GM23338 (cell line): ENCODE measurements at regions not wholly inside any gene's neighbourhood (a gene's known extent, or its start where the extent isn't known, plus 50 kb on each side); places are given as distances from the start of the nearest gene placed in this dataset.

Source experiments
- ATAC-seq: fragments of 200-7000 bp; cut with Tn5 transposase; 3 replicates; pipeline ENCODE4 v1.9.1; 2020
- DNase-seq: peaks from one replicate; pipeline ENCODE4 v3.0.0-alpha.2; 2015; ENCODE audit warnings: low spot score
- H2AFZ ChIP-seq: fragments of 200-600 bp; sonication (generic); 2 replicates; pipeline ENCODE4 v1.8.0; 2016; ENCODE audit warnings: antibody characterized with exemption, mild to moderate bottlenecking, moderate library complexity
- H3F3A ChIP-seq: fragments of 200-600 bp; sonication (generic); replicated peaks from 2 replicates; pipeline ENCODE4 v1.8.0; 2017; ENCODE audit warnings: antibody characterized with exemption, mixed run types, low read depth
- H3K27ac ChIP-seq: fragments of 200-600 bp; sonication (generic); 2 replicates; pipeline ENCODE4 v1.6.1; 2016; ENCODE audit warnings: low read depth
- H3K27me3 ChIP-seq: fragments of 200-600 bp; sonication (generic); 2 replicates; pipeline ENCODE4 v1.8.0; 2016; ENCODE audit warnings: mild to moderate bottlenecking, mixed run types, moderate library complexity; ENCODE audit not compliant: insufficient read depth
- H3K36me3 ChIP-seq: fragments of 200-600 bp; sonication (generic); 2 replicates; pipeline ENCODE4 v1.8.0; 2016; ENCODE audit warnings: mild to moderate bottlenecking; ENCODE audit not compliant: insufficient read depth
- H3K4me1 ChIP-seq: fragments of 200-600 bp; sonication (generic); 2 replicates; pipeline ENCODE4 v1.8.0; 2016; ENCODE audit warnings: mild to moderate bottlenecking, moderate library complexity; ENCODE audit not compliant: insufficient read depth
- H3K4me2 ChIP-seq: fragments of 200-600 bp; sonication (generic); 2 replicates; pipeline ENCODE4 v1.7.1; 2017; ENCODE audit warnings: mixed run types
- H3K4me3 ChIP-seq: fragments of 200-600 bp; sonication (generic); 2 replicates; pipeline ENCODE4 v1.6.1; 2016; ENCODE audit warnings: mixed run types
- H3K79me2 ChIP-seq: fragments of 200-600 bp; sonication (generic); replicated peaks from 2 replicates; pipeline ENCODE4 v1.8.0; 2017; ENCODE audit warnings: mild to moderate bottlenecking; ENCODE audit not compliant: insufficient read depth
- H3K9me2 ChIP-seq: fragments of 200-600 bp; sonication (generic); 2 replicates; pipeline ENCODE4 v1.8.0; 2017; ENCODE audit not compliant: insufficient read depth
- H4K20me1 ChIP-seq: fragments of 200-600 bp; sonication (generic); replicated peaks from 2 replicates; pipeline ENCODE4 v1.8.0; 2017; ENCODE audit warnings: mild to moderate bottlenecking; ENCODE audit not compliant: insufficient read depth
- H3K27ac Mint-ChIP-seq: 2 replicates; pipeline ENCODE4 v1.8.0; 2020; ENCODE audit warnings: inconsistent platforms, mild to moderate bottlenecking, moderate library complexity, mixed read lengths
- H3K27me3 Mint-ChIP-seq: 3 replicates; pipeline ENCODE4 v1.8.0; 2022; ENCODE audit warnings: low read depth, mild to moderate bottlenecking, moderate library complexity, mixed read lengths, inconsistent platforms; ENCODE audit not compliant: insufficient read depth, poor library complexity
- H3K36me3 Mint-ChIP-seq: 3 replicates; pipeline ENCODE4 v1.8.0; 2021; ENCODE audit warnings: low read depth, mild to moderate bottlenecking, inconsistent platforms, moderate library complexity, mixed read lengths
- H3K4me1 Mint-ChIP-seq: 3 replicates; pipeline ENCODE4 v1.8.0; 2020; ENCODE audit warnings: mild to moderate bottlenecking, inconsistent platforms, mixed read lengths
- H3K4me3 Mint-ChIP-seq: 3 replicates; pipeline ENCODE4 v1.8.0; 2021; ENCODE audit warnings: moderate library complexity, mild to moderate bottlenecking, inconsistent platforms, mixed read lengths
- H3K9me3 Mint-ChIP-seq: 3 replicates; pipeline ENCODE4 v1.8.0; 2020; ENCODE audit warnings: moderate library complexity, mild to moderate bottlenecking, inconsistent platforms, mixed read lengths
- CREB1 ChIP-seq: fragments of 250-450 bp; sonication (Bioruptor Pico); IDR thresholded peaks from 2 replicates; pipeline ENCODE4 v1.5.0; 2020; ENCODE audit warnings: low read depth, mild to moderate bottlenecking, moderate library complexity
- EZH2 ChIP-seq: fragments of 200-600 bp; sonication (generic); IDR thresholded peaks from one replicate; pipeline ENCODE4 v1.8.0; 2017; ENCODE audit warnings: antibody characterized with exemption, mild to moderate bottlenecking, low read depth; ENCODE audit not compliant: unreplicated experiment
- EZH2phosphoT487 ChIP-seq: fragments of 200-600 bp; sonication (generic); IDR thresholded peaks from one replicate; pipeline ENCODE4 v1.8.1; 2018; ENCODE audit warnings: antibody characterized with exemption; ENCODE audit not compliant: unreplicated experiment
- JUNB ChIP-seq: IDR thresholded peaks from one replicate; pipeline ENCODE4 v1.6.1; 2016; ENCODE audit warnings: antibody characterized with exemption; ENCODE audit not compliant: unreplicated experiment
- NANOG ChIP-seq: IDR thresholded peaks from 2 replicates; pipeline ENCODE4 v1.6.1; 2016; ENCODE audit warnings: antibody characterized with exemption, borderline replicate concordance
- POLR2AphosphoS5 ChIP-seq: IDR thresholded peaks from 2 replicates; pipeline ENCODE4 v1.6.1; 2016; ENCODE audit warnings: antibody characterized with exemption, low read depth
- STAT1 ChIP-seq: IDR thresholded peaks from one replicate; pipeline ENCODE4 v1.6.1; 2016; ENCODE audit warnings: antibody characterized with exemption; ENCODE audit not compliant: unreplicated experiment
- ZNF114 ChIP-seq: fragments of 250-450 bp; sonication (Bioruptor Pico); IDR thresholded peaks from 2 replicates; pipeline ENCODE4 v1.5.0; 2020; ENCODE audit warnings: mild to moderate bottlenecking, moderate library complexity
- ZNF331 ChIP-seq: fragments of 250-450 bp; sonication (Bioruptor Pico); IDR thresholded peaks from 2 replicates; pipeline ENCODE4 v1.5.0; 2020; ENCODE audit warnings: low read depth, mild to moderate bottlenecking, moderate library complexity
- TF ChIP-seq, protein P1 (sequence below): fragments of 250-450 bp; sonication (Bioruptor Pico); IDR thresholded peaks from 2 replicates; pipeline ENCODE4 v1.5.0; 2020; ENCODE audit warnings: mild to moderate bottlenecking, moderate library complexity
- TF ChIP-seq, protein P2 (sequence below): IDR thresholded peaks from one replicate; pipeline ENCODE4 v1.6.1; 2018; ENCODE audit warnings: antibody characterized with exemption; ENCODE audit not compliant: unreplicated experiment
- TF ChIP-seq, protein P3 (sequence below), 2 experiments: fragments of 200-600 bp in 1 of 2; sonication (generic) in 1 of 2; conservative IDR thresholded peaks; 2 replicates each; pipeline versions ENCODE4 v1.5.1 to v1.6.1; 2016 to 2017; ENCODE audit warnings: antibody characterized with exemption in 2 of 2, low read depth in 2 of 2, mild to moderate bottlenecking in 2 of 2, moderate library complexity in 1 of 2
- TF ChIP-seq, protein P4 (sequence below): IDR thresholded peaks from 2 replicates; pipeline ENCODE4 v1.6.1; 2016; ENCODE audit warnings: antibody characterized with exemption

DNA sequence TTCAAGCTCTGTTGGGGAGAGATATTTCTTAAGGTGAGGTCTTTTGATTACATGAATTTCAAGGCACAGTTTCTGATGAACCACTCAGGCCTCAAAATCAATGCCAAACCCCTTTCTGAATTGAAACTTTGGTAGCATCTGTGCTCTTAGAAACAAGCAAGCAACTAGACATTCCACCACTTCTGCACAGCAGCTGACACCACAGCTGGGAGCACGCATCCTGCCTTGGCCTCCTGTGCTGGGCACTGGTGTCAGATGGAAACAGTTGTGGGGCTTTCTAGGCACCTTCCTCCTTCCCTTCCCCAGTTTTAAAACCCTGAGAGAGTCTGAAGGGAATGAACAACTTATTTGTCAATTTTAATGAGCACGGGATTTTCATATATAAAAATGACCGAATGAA lies 360.2 kb downstream of the ADGRL2 start:
- Histone ChIP-seq H3K4me2 (no peak overlapping the region), H3F3A (no peaks in the 10 kb centered on the region), H3K4me1 (no peaks in the 10 kb centered on the region; the same call in 1 of the 2 replicates), H4K20me1 (no peaks in the 10 kb centered on the region; the same call in 1 of the 2 replicates), H3K27me3 (peaks cover 12% of the 10 kb centered on the region), H3K27ac (no peak overlapping the region), H3K9me2 (no peaks in the 10 kb centered on the region), H3K79me2 (no peaks in the 10 kb centered on the region), H3K4me3 (no peak overlapping the region), H3K36me3 (no peaks in the 10 kb centered on the region), H2AFZ (0 out of 2 replicates have a peak overlapping the region, but pooled peaks have one; percentile 28)
- no peak for ATAC-seq
- no peak overlapping the region for H3K27ac Mint-ChIP-seq
- TF ChIP-seq NANOG, result no peak
- no peak for TF ChIP-seq EZH2phosphoT487
- TF ChIP-seq, protein P1, sequence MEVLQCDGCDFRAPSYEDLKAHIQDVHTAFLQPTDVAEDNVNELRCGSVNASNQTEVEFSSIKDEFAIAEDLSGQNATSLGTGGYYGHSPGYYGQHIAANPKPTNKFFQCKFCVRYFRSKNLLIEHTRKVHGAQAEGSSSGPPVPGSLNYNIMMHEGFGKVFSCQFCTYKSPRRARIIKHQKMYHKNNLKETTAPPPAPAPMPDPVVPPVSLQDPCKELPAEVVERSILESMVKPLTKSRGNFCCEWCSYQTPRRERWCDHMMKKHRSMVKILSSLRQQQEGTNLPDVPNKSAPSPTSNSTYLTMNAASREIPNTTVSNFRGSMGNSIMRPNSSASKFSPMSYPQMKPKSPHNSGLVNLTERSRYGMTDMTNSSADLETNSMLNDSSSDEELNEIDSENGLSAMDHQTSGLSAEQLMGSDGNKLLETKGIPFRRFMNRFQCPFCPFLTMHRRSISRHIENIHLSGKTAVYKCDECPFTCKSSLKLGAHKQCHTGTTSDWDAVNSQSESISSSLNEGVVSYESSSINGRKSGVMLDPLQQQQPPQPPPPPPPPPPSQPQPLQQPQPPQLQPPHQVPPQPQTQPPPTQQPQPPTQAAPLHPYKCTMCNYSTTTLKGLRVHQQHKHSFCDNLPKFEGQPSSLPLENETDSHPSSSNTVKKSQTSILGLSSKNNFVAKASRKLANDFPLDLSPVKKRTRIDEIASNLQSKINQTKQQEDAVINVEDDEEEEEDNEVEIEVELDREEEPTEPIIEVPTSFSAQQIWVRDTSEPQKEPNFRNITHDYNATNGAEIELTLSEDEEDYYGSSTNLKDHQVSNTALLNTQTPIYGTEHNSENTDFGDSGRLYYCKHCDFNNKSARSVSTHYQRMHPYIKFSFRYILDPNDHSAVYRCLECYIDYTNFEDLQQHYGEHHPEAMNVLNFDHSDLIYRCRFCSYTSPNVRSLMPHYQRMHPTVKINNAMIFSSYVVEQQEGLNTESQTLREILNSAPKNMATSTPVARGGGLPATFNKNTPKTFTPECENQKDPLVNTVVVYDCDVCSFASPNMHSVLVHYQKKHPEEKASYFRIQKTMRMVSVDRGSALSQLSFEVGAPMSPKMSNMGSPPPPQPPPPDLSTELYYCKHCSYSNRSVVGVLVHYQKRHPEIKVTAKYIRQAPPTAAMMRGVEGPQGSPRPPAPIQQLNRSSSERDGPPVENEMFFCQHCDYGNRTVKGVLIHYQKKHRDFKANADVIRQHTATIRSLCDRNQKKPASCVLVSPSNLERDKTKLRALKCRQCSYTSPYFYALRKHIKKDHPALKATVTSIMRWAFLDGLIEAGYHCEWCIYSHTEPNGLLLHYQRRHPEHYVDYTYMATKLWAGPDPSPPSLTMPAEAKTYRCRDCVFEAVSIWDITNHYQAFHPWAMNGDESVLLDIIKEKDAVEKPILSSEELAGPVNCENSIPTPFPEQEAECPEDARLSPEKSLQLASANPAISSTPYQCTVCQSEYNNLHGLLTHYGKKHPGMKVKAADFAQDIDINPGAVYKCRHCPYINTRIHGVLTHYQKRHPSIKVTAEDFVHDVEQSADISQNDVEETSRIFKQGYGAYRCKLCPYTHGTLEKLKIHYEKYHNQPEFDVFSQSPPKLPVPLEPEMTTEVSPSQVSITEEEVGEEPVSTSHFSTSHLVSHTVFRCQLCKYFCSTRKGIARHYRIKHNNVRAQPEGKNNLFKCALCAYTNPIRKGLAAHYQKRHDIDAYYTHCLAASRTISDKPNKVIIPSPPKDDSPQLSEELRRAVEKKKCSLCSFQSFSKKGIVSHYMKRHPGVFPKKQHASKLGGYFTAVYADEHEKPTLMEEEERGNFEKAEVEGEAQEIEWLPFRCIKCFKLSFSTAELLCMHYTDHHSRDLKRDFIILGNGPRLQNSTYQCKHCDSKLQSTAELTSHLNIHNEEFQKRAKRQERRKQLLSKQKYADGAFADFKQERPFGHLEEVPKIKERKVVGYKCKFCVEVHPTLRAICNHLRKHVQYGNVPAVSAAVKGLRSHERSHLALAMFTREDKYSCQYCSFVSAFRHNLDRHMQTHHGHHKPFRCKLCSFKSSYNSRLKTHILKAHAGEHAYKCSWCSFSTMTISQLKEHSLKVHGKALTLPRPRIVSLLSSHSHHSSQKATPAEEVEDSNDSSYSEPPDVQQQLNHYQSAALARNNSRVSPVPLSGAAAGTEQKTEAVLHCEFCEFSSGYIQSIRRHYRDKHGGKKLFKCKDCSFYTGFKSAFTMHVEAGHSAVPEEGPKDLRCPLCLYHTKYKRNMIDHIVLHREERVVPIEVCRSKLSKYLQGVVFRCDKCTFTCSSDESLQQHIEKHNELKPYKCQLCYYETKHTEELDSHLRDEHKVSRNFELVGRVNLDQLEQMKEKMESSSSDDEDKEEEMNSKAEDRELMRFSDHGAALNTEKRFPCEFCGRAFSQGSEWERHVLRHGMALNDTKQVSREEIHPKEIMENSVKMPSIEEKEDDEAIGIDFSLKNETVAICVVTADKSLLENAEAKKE, result no peak
- TF ChIP-seq POLR2AphosphoS5, result no peak
- TF ChIP-seq, protein P2, sequence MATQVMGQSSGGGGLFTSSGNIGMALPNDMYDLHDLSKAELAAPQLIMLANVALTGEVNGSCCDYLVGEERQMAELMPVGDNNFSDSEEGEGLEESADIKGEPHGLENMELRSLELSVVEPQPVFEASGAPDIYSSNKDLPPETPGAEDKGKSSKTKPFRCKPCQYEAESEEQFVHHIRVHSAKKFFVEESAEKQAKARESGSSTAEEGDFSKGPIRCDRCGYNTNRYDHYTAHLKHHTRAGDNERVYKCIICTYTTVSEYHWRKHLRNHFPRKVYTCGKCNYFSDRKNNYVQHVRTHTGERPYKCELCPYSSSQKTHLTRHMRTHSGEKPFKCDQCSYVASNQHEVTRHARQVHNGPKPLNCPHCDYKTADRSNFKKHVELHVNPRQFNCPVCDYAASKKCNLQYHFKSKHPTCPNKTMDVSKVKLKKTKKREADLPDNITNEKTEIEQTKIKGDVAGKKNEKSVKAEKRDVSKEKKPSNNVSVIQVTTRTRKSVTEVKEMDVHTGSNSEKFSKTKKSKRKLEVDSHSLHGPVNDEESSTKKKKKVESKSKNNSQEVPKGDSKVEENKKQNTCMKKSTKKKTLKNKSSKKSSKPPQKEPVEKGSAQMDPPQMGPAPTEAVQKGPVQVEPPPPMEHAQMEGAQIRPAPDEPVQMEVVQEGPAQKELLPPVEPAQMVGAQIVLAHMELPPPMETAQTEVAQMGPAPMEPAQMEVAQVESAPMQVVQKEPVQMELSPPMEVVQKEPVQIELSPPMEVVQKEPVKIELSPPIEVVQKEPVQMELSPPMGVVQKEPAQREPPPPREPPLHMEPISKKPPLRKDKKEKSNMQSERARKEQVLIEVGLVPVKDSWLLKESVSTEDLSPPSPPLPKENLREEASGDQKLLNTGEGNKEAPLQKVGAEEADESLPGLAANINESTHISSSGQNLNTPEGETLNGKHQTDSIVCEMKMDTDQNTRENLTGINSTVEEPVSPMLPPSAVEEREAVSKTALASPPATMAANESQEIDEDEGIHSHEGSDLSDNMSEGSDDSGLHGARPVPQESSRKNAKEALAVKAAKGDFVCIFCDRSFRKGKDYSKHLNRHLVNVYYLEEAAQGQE, result no peak
- no peak for TF ChIP-seq JUNB
- TF ChIP-seq CREB1 (CRISPR knock-in tag), result no peak
- no peak for TF ChIP-seq ZNF331 (CRISPR knock-in tag)
- TF ChIP-seq, protein P3, sequence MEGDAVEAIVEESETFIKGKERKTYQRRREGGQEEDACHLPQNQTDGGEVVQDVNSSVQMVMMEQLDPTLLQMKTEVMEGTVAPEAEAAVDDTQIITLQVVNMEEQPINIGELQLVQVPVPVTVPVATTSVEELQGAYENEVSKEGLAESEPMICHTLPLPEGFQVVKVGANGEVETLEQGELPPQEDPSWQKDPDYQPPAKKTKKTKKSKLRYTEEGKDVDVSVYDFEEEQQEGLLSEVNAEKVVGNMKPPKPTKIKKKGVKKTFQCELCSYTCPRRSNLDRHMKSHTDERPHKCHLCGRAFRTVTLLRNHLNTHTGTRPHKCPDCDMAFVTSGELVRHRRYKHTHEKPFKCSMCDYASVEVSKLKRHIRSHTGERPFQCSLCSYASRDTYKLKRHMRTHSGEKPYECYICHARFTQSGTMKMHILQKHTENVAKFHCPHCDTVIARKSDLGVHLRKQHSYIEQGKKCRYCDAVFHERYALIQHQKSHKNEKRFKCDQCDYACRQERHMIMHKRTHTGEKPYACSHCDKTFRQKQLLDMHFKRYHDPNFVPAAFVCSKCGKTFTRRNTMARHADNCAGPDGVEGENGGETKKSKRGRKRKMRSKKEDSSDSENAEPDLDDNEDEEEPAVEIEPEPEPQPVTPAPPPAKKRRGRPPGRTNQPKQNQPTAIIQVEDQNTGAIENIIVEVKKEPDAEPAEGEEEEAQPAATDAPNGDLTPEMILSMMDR (conservative IDR thresholded peaks at IDR 0.05; ENCODE audit: low read depth in 2 of 2), result no peak
- no peak for TF ChIP-seq EZH2
- TF ChIP-seq STAT1, result no peak
- TF ChIP-seq, protein P4, sequence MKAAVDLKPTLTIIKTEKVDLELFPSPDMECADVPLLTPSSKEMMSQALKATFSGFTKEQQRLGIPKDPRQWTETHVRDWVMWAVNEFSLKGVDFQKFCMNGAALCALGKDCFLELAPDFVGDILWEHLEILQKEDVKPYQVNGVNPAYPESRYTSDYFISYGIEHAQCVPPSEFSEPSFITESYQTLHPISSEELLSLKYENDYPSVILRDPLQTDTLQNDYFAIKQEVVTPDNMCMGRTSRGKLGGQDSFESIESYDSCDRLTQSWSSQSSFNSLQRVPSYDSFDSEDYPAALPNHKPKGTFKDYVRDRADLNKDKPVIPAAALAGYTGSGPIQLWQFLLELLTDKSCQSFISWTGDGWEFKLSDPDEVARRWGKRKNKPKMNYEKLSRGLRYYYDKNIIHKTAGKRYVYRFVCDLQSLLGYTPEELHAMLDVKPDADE, result no peak
- TF ChIP-seq ZNF114, result no peak
- no peak overlapping the region for H3K4me3 Mint-ChIP-seq
- no peak for DNase-seq
- H3K36me3 Mint-ChIP-seq, result no peaks in the 10 kb centered on the region
- no peaks in the 10 kb centered on the region; the same call in 2 of the 3 replicates for H3K4me1 Mint-ChIP-seq
- no peaks in the 10 kb centered on the region for H3K9me3 Mint-ChIP-seq
- peaks cover 1% of the 10 kb centered on the region for H3K27me3 Mint-ChIP-seq
